ENCODE measurements at regions not wholly inside any gene's neighbourhood (a gene's known extent, or its start where the extent isn't known, plus 50 kb on each side); places are given as distances from the start of the nearest gene placed in this dataset.

DNA sequence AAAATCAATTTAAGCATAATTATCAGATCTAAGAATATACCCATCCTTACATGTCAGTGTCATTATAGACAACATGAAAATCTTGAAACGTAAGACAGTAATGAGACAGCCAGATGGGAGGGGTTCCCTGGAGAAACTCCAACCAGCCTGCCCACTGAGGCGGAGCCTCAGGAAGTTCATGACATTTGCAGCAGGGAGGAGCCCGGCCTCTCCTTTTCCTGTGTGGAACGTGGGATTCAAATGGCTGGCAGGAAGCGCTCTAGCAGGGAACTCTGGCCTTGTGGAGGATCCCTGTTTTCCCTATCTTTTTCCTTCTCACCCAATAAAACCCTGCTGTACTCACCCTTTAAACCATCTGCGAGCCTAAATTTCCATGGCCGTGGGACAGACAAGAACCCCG, 176.6 kb upstream of the KCNN2 start:
- no peak overlapping the region for H3K27ac ChIP-seq
- no peaks in the 10 kb centered on the region for H3K36me3 ChIP-seq
- TF ChIP-seq, protein P1, sequence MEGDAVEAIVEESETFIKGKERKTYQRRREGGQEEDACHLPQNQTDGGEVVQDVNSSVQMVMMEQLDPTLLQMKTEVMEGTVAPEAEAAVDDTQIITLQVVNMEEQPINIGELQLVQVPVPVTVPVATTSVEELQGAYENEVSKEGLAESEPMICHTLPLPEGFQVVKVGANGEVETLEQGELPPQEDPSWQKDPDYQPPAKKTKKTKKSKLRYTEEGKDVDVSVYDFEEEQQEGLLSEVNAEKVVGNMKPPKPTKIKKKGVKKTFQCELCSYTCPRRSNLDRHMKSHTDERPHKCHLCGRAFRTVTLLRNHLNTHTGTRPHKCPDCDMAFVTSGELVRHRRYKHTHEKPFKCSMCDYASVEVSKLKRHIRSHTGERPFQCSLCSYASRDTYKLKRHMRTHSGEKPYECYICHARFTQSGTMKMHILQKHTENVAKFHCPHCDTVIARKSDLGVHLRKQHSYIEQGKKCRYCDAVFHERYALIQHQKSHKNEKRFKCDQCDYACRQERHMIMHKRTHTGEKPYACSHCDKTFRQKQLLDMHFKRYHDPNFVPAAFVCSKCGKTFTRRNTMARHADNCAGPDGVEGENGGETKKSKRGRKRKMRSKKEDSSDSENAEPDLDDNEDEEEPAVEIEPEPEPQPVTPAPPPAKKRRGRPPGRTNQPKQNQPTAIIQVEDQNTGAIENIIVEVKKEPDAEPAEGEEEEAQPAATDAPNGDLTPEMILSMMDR (IDR thresholded peaks at IDR 0.05) = no peak
- no peak for TF ChIP-seq POLR2A (IDR thresholded peaks at IDR 0.05)
- TF ChIP-seq POLR2AphosphoS5 (IDR thresholded peaks at IDR 0.05) = no peak
- DNase-seq (ENCODE audit: low spot score in 2 of 2) = no peak
- intact Hi-C loops (cut with DNase I; ENCODE audit: low total_unique reads) = no loop called here
- no peaks in the 10 kb centered on the region for H3K4me1 ChIP-seq
- no peak overlapping the region for H3K4me3 ChIP-seq
- peaks cover 0 to 11% of the 10 kb centered on the region in 2 donors for H3K9me3 ChIP-seq
- H3K27me3 ChIP-seq = no peaks in the 10 kb centered on the region

DNA sequence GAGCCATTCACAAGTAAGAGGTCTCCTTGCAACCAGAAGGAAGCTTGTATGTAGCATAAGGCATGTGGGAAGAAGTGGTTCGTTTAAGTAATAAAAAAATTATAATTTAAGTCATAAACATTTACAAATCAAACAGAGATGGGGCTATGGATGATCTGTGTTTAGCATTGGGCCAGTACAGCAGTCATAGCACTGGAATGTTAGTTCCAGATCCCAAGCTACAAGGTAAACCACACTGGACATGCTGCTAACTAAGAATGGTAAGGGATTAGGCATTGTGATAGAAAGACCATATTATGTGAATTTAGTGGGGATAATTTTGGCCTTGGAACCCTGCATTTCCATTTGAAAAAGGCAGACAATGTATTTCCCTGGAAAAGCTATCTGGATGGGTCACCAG, 170.4 kb upstream of the KCNN2 start:
- intact Hi-C loops (cut with DNase I; ENCODE audit: low total_unique reads) = no loop called here
- no peak for DNase-seq (ENCODE audit: low spot score in 2 of 2)

DNA sequence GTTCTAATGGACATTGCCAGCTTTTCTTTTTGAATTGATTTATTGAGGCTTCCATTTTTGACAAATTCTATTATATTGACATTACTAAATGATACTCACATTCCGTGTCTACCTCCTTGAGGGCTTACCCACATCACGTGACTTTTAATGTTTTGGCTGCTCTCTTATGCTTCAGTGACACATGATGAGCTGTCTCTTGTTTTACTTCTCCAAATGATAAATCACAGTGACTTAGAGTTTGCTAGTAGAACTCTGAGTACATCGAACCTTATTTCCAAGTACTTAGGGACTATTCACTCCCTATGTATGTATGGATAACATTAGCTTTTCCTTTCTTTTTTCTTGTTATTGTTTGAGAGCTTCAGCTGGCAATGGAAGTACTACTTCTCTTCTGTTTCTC, 169.8 kb upstream of the KCNN2 start:
- Histone ChIP-seq H3K4me3 (no peak overlapping the region), H3K36me3 (no peaks in the 10 kb centered on the region), H3K4me1 (no peaks in the 10 kb centered on the region), H3K9me3 (no peaks in the 10 kb centered on the region), H3K27me3 (no peaks in the 10 kb centered on the region), H3K27ac (no peak overlapping the region)
- TF ChIP-seq POLR2AphosphoS5 (IDR thresholded peaks at IDR 0.05) (no peak), POLR2A (IDR thresholded peaks at IDR 0.05) (no peak)
- TF ChIP-seq, protein P1 (IDR thresholded peaks at IDR 0.05) = no peak
- no peak for DNase-seq (ENCODE audit: low spot score in 2 of 2)
- intact Hi-C loops (cut with DNase I; ENCODE audit: low total_unique reads) = no loop called here

More for the DNA sequence above, 170.4 kb upstream of the KCNN2 start:
- no peak for TF ChIP-seq POLR2A (IDR thresholded peaks at IDR 0.05)
- TF ChIP-seq, protein P1 (IDR thresholded peaks at IDR 0.05) = no peak
- TF ChIP-seq POLR2AphosphoS5 (IDR thresholded peaks at IDR 0.05) = no peak
- no peaks in the 10 kb centered on the region for H3K36me3 ChIP-seq
- H3K27me3 ChIP-seq = no peaks in the 10 kb centered on the region
- H3K4me3 ChIP-seq = no peak overlapping the region
- no peak overlapping the region for H3K27ac ChIP-seq
- no peaks in the 10 kb centered on the region for H3K9me3 ChIP-seq
- no peaks in the 10 kb centered on the region for H3K4me1 ChIP-seq

DNA sequence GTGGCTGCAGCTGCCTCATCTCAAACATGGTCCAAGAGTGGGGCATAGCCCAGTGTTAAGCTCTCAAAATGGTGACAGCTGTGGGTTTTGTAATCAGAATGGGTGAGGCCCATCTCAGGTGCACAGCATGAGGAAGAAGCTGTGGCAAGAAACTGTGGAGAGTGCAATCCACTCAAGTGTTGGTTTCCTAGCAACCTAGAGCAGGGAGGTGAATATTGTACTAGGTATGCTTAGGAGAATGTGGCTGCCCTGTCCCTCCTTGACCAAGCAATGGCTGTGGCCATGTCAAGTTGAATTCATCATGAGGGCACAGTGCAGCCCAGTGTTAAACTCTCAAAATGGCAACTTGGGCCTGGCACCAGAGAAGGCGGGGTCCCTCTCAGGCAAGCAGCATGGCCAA, 160.5 kb upstream of the KCNN2 start:
- Histone ChIP-seq H3K36me3 (no peaks in the 10 kb centered on the region), H3K27me3 (no peaks in the 10 kb centered on the region), H3K4me1 (no peaks in the 10 kb centered on the region), H3K9me3 (peaks cover 0 to 22% of the 10 kb centered on the region in 2 donors), H3K27ac (no peak overlapping the region), H3K4me3 (no peak overlapping the region)
- DNase-seq (ENCODE audit: low spot score in 2 of 2) = no peak
- intact Hi-C loops (cut with DNase I; ENCODE audit: low total_unique reads) = no loop called here
- TF ChIP-seq POLR2AphosphoS5 (IDR thresholded peaks at IDR 0.05) (no peak), POLR2A (IDR thresholded peaks at IDR 0.05) (no peak)
- TF ChIP-seq, protein P1 (IDR thresholded peaks at IDR 0.05) = no peak

DNA sequence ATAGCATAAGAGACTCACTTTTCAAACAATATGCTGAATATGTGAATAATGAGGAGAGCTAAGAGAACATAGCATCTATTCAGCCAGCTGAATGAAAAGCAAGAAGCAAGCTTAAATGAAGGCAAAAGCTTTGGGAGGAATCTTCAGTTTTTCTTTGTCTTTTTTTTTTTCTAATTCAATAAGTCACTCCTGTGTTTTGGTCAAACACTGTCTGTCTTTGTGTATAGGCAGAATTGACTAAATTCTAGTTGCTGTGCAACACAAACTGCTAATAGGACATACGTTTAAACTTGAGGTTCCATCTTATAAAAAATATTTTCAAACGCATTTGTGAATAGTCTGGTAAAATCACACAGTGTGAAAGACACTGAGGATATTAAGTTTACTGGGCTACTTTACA, 156.9 kb upstream of the KCNN2 start:
- no peak overlapping the region for H3K4me3 ChIP-seq
- DNase-seq (ENCODE audit: low spot score in 2 of 2) = no peak
- TF ChIP-seq, protein P1 (IDR thresholded peaks at IDR 0.05) = no peak
- TF ChIP-seq POLR2A (IDR thresholded peaks at IDR 0.05) (no peak), POLR2AphosphoS5 (IDR thresholded peaks at IDR 0.05) (no peak)
- peaks cover 0 to 16% of the 10 kb centered on the region in 2 donors for H3K9me3 ChIP-seq
- no peaks in the 10 kb centered on the region for H3K36me3 ChIP-seq
- H3K27ac ChIP-seq = no peak overlapping the region
- no peaks in the 10 kb centered on the region for H3K27me3 ChIP-seq
- no peaks in the 10 kb centered on the region for H3K4me1 ChIP-seq
- intact Hi-C loops (cut with DNase I; ENCODE audit: low total_unique reads) = no loop called here

Data from breast epithelium (tissue), 4 donors.